ENCODE measurements at regions not wholly inside any gene's neighbourhood (a gene's known extent, or its start where the extent isn't known, plus 50 kb on each side); places are given as distances from the start of the nearest gene placed in this dataset.
A peak's percentile ranks its signal among the peaks of the same experiment; 100 is the strongest.

- TF ChIP-seq CTCF (IDR thresholded peaks at IDR 0.05; ENCODE audit: insufficient read depth, low read depth, low read length, missing control alignments) = no peak
- H3K4me3 ChIP-seq (ENCODE audit: low read length) = no peak overlapping the region
- no peak for DNase-seq (ENCODE audit: low read depth)
These were observed 85.4 kb upstream of the TNFAIP3 start for GRCh38 chr6:137781639-137782038.

DNA sequence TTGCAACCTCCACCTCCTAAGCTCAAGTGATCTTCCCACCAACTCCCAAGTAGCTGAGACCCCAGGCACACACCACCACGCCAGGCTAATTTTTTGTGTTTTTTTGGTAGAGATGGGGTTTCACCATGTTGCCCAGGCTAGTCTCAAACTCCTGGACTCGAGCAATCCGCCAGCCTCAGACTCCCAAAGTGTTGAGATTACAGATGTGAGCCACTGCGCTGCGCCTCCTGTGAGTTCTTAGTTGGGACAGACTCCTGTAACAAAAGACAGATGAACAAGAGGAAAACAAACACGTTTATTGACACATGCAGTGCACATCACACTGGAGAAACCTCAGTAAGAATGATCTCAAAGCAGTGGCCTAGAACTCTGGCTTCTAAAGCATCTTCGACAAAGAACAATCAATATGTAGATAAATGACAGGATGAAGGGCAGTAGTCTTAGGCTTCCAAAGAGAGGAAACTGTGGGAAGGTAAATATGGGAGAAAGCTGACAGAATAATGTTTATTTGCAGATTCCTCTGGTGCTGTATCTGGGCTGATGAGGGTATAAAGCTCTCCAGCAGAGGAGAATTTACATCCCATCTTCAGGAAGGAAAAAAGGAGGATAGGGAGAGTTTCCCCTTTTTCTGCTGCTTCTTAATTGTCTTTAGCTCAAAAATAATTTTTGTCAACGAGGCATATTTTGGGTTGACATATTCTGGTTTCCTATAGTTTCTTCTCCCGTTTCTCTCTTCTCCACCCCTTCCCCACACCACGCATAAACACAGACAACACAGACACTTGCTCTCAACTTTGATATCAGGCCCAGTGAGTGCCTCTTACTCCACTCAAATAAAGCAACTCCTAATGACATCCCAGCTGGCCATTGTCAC, 84.7 kb upstream of the TNFAIP3 start:
- H3K4me3 ChIP-seq (ENCODE audit: low read length) = no peak overlapping the region
- no peak for DNase-seq (ENCODE audit: low read depth)
- no peak for TF ChIP-seq CTCF (IDR thresholded peaks at IDR 0.05; ENCODE audit: insufficient read depth, low read depth, low read length, missing control alignments)

GRCh38 chr6:137783710-137784109, 83.3 kb upstream of the TNFAIP3 start:
- H3K4me3 ChIP-seq (ENCODE audit: low read length) = no peak overlapping the region
- peak; percentile 40 for DNase-seq (ENCODE audit: low read depth)
- TF ChIP-seq CTCF (IDR thresholded peaks at IDR 0.05; ENCODE audit: insufficient read depth, low read depth, low read length, missing control alignments) = no peak

DNA sequence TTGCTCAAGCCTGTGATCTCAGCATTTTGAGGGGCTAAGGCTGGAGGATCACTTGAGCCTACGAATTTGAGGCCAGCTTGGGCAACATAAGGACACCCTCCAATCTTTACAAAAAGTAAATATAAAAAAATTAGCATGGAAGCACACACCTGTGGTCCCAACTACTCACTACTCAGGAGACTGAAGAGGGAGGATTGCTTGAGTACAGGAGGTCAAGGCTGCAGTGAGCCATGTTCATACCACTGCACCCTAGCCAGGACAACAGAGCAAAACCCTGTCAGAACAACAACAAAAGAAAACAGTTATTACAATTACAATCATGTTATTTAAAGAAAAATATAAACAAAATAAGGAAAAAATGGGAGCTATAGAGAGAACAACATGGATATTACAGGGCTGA, 82.5 kb upstream of the TNFAIP3 start:
- no peak for TF ChIP-seq CTCF (IDR thresholded peaks at IDR 0.05; ENCODE audit: insufficient read depth, low read depth, low read length, missing control alignments)
- H3K4me3 ChIP-seq (ENCODE audit: low read length) = no peak overlapping the region
- DNase-seq (ENCODE audit: low read depth) = no peak

- TF ChIP-seq CTCF (IDR thresholded peaks at IDR 0.05; ENCODE audit: insufficient read depth, low read depth, low read length, missing control alignments) = no peak
- DNase-seq (ENCODE audit: low read depth) = no peak
- H3K4me3 ChIP-seq (ENCODE audit: low read length) = no peak overlapping the region
These were observed 80.0 kb upstream of the TNFAIP3 start for GRCh38 chr6:137787016-137787415.

GRCh38 chr6:137788248-137788647, 78.8 kb upstream of the TNFAIP3 start:
- H3K4me3 ChIP-seq (ENCODE audit: low read length) = no peak overlapping the region
- TF ChIP-seq CTCF (IDR thresholded peaks at IDR 0.05; ENCODE audit: insufficient read depth, low read depth, low read length, missing control alignments) = no peak
- no peak for DNase-seq (ENCODE audit: low read depth)

Measured in epithelial cell of esophagus (primary cell).